ENCODE measurements at regions not wholly inside any gene's neighbourhood (a gene's known extent, or its start where the extent isn't known, plus 50 kb on each side); places are given as distances from the start of the nearest gene placed in this dataset.

- TF ChIP-seq CTCF (conservative IDR thresholded peaks at IDR 0.05; ENCODE audit: low read depth in 2 of 2), result no peak
- no peak for TF ChIP-seq ZNF114 (CRISPR knock-in tag; IDR thresholded peaks at IDR 0.05)
Measured at GRCh38 chr10:109029870-109030269, 893.4 kb downstream of the XPNPEP1 start (continued).

- DNase-seq (ENCODE audit: low spot score) (no peak), ATAC-seq (no peak)
- no peak overlapping the region for H3K4me2 ChIP-seq
- H3K79me2 ChIP-seq (replicated peaks; ENCODE audit: insufficient read depth), result no peaks in the 10 kb centered on the region
- Mint-ChIP-seq H3K9me3 (no peaks in the 10 kb centered on the region), H3K4me3 (no peak overlapping the region), H3K4me1 (0 out of 3 replicates have a peak, but pooled peaks cover 1% of the 10 kb centered on the region), H3K27me3 (ENCODE audit: insufficient read depth, low read depth, poor library complexity) (no peaks in the 10 kb centered on the region), H3K36me3 (ENCODE audit: low read depth) (no peaks in the 10 kb centered on the region), H3K27ac (no peak overlapping the region)
- no peak overlapping the region for H2AFZ ChIP-seq
- TF ChIP-seq ZNF114 (CRISPR knock-in tag; IDR thresholded peaks at IDR 0.05) (no peak), EZH2phosphoT487 (IDR thresholded peaks at IDR 0.05; ENCODE audit: unreplicated experiment) (no peak), ETS1 (IDR thresholded peaks at IDR 0.05) (no peak), CTCF (conservative IDR thresholded peaks at IDR 0.05; ENCODE audit: low read depth in 2 of 2) (no peak), JUNB (IDR thresholded peaks at IDR 0.05; ENCODE audit: unreplicated experiment) (no peak), EZH2 (IDR thresholded peaks at IDR 0.05; ENCODE audit: low read depth, unreplicated experiment) (no peak), NANOG (IDR thresholded peaks at IDR 0.05; ENCODE audit: borderline replicate concordance) (no peak), REST (IDR thresholded peaks at IDR 0.05; ENCODE audit: unreplicated experiment) (no peak)
- no peaks in the 10 kb centered on the region for H3K27me3 ChIP-seq (ENCODE audit: insufficient read depth)
- no peaks in the 10 kb centered on the region for H3F3A ChIP-seq (replicated peaks; ENCODE audit: low read depth)
- no peak overlapping the region for H3K4me3 ChIP-seq
- H3K9me2 ChIP-seq (ENCODE audit: insufficient read depth), result peaks cover 4% of the 10 kb centered on the region; the same call in 1 of the 2 replicates
- H4K20me1 ChIP-seq (replicated peaks; ENCODE audit: insufficient read depth), result no peaks in the 10 kb centered on the region
- peaks cover 2% of the 10 kb centered on the region for H3K4me1 ChIP-seq (ENCODE audit: insufficient read depth)
- H3K36me3 ChIP-seq (ENCODE audit: insufficient read depth), result no peaks in the 10 kb centered on the region
- H3K27ac ChIP-seq (ENCODE audit: low read depth), result no peak overlapping the region
Measured at GRCh38 chr10:109027534-109028185, 895.7 kb downstream of the XPNPEP1 start.

Data from GM23338 (cell line).